ENCODE measurements at regions not wholly inside any gene's neighbourhood (a gene's known extent, or its start where the extent isn't known, plus 50 kb on each side); places are given as distances from the start of the nearest gene placed in this dataset.

GRCh38 chr10:31116226-31116625, 84.6 kb upstream of the ZNF438 start:
- H3K4me3 Mint-ChIP-seq (ENCODE audit: unreplicated experiment) = no peak overlapping the region
- DNase-seq (ENCODE audit: low spot score) = no peak
- no peak overlapping the region for H3K27ac Mint-ChIP-seq (ENCODE audit: unreplicated experiment)
- TF ChIP-seq CTCF (IDR thresholded peaks at IDR 0.05) = no peak
- H3K27me3 Mint-ChIP-seq (ENCODE audit: low read depth) = no peaks in the 10 kb centered on the region
- H3K9me3 Mint-ChIP-seq (ENCODE audit: low read depth) = peaks cover 13% of the 10 kb centered on the region
- peaks cover 29% of the 10 kb centered on the region for H3K4me1 Mint-ChIP-seq (ENCODE audit: low read depth)
- H3K36me3 Mint-ChIP-seq (ENCODE audit: low read depth) = no peaks in the 10 kb centered on the region

GRCh38 chr10:31118556-31118955, 86.9 kb upstream of the ZNF438 start:
- TF ChIP-seq CTCF (IDR thresholded peaks at IDR 0.05) = no peak
- Mint-ChIP-seq H3K27me3 (ENCODE audit: low read depth) (no peaks in the 10 kb centered on the region), H3K4me1 (ENCODE audit: low read depth) (peaks cover 52% of the 10 kb centered on the region), H3K9me3 (ENCODE audit: low read depth) (peaks cover 7% of the 10 kb centered on the region), H3K36me3 (ENCODE audit: low read depth) (no peaks in the 10 kb centered on the region), H3K27ac (ENCODE audit: unreplicated experiment) (no peak overlapping the region), H3K4me3 (ENCODE audit: unreplicated experiment) (no peak overlapping the region)
- DNase-seq (ENCODE audit: low spot score) = no peak

GRCh38 chr10:31120392-31120791, 88.7 kb upstream of the ZNF438 start:
- TF ChIP-seq CTCF (IDR thresholded peaks at IDR 0.05) = no peak
- Mint-ChIP-seq H3K4me1 (ENCODE audit: low read depth) (peaks cover 56% of the 10 kb centered on the region), H3K27ac (ENCODE audit: unreplicated experiment) (peak overlapping the region; percentile 17), H3K27me3 (ENCODE audit: low read depth) (no peaks in the 10 kb centered on the region), H3K36me3 (ENCODE audit: low read depth) (no peaks in the 10 kb centered on the region), H3K4me3 (ENCODE audit: unreplicated experiment) (no peak overlapping the region), H3K9me3 (ENCODE audit: low read depth) (peaks cover under 1% of the 10 kb centered on the region)
- no peak for DNase-seq (ENCODE audit: low spot score)

- Mint-ChIP-seq H3K4me3 (ENCODE audit: unreplicated experiment) (no peak overlapping the region), H3K4me1 (ENCODE audit: low read depth) (peaks cover 56% of the 10 kb centered on the region), H3K27ac (ENCODE audit: unreplicated experiment) (peak overlapping the region; percentile 87), H3K9me3 (ENCODE audit: low read depth) (no peaks in the 10 kb centered on the region), H3K36me3 (ENCODE audit: low read depth) (no peaks in the 10 kb centered on the region), H3K27me3 (ENCODE audit: low read depth) (no peaks in the 10 kb centered on the region)
- no peak for TF ChIP-seq CTCF (IDR thresholded peaks at IDR 0.05)
- no peak for DNase-seq (ENCODE audit: low spot score)
These were observed 89.5 kb upstream of the ZNF438 start for GRCh38 chr10:31120961-31121685.

GRCh38 chr10:31121757-31122577, 90.3 kb upstream of the ZNF438 start:
- Mint-ChIP-seq H3K27me3 (ENCODE audit: low read depth) (no peaks in the 10 kb centered on the region), H3K9me3 (ENCODE audit: low read depth) (no peaks in the 10 kb centered on the region), H3K27ac (ENCODE audit: unreplicated experiment) (peak overlapping the region; percentile 87), H3K4me3 (ENCODE audit: unreplicated experiment) (no peak overlapping the region), H3K36me3 (ENCODE audit: low read depth) (no peaks in the 10 kb centered on the region), H3K4me1 (ENCODE audit: low read depth) (peaks cover 56% of the 10 kb centered on the region)
- no peak for TF ChIP-seq CTCF (IDR thresholded peaks at IDR 0.05)
- DNase-seq (ENCODE audit: low spot score) = no peak
